ENCODE measurements at regions not wholly inside any gene's neighbourhood (a gene's known extent, or its start where the extent isn't known, plus 50 kb on each side); places are given as distances from the start of the nearest gene placed in this dataset.
"Not testable (repeated sequence)": the region's sequence is repeated elsewhere in the genome, so short reads cannot be mapped to it uniquely, and the experiment has no call there.

- H3K4me3 ChIP-seq (ENCODE audit: control insufficient read depth, low read depth, low read length), result no peak overlapping the region
- TF ChIP-seq, protein P1, sequence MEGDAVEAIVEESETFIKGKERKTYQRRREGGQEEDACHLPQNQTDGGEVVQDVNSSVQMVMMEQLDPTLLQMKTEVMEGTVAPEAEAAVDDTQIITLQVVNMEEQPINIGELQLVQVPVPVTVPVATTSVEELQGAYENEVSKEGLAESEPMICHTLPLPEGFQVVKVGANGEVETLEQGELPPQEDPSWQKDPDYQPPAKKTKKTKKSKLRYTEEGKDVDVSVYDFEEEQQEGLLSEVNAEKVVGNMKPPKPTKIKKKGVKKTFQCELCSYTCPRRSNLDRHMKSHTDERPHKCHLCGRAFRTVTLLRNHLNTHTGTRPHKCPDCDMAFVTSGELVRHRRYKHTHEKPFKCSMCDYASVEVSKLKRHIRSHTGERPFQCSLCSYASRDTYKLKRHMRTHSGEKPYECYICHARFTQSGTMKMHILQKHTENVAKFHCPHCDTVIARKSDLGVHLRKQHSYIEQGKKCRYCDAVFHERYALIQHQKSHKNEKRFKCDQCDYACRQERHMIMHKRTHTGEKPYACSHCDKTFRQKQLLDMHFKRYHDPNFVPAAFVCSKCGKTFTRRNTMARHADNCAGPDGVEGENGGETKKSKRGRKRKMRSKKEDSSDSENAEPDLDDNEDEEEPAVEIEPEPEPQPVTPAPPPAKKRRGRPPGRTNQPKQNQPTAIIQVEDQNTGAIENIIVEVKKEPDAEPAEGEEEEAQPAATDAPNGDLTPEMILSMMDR (IDR thresholded peaks at IDR 0.05; ENCODE audit: control insufficient read depth, insufficient read depth, low read depth, low read length, missing control alignments), result no peak
- no peak for DNase-seq (ENCODE audit: low read depth)
These were observed 366.5 kb upstream of the KLF6 start for GRCh38 chr10:4151466-4151865.

GRCh38 chr10:4150676-4151075, 365.7 kb upstream of the KLF6 start:
- DNase-seq (ENCODE audit: low read depth), result no peak
- TF ChIP-seq, protein P1 (IDR thresholded peaks at IDR 0.05; ENCODE audit: control insufficient read depth, insufficient read depth, low read depth, low read length, missing control alignments), result no peak
- H3K4me3 ChIP-seq (ENCODE audit: control insufficient read depth, low read depth, low read length), result no peak overlapping the region

DNA sequence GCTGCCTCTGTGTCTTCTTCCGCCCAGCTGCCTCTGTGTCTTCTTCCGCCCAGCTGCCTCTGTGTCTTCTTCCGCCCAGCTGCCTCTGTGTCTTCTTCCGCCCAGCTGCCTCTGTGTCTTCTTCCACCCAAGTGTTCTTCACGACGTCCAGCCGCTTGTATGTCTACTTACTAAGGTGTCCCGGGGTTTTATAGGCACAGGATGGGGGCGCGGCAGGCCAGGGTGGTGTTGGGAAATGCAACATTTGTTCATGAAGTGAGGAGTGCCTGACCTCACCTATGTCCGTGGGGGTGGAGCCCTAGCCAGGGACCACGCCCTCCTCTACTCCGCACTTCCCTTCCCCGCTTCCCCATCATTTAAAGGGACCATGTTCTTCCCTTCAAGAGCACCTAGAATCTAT, 364.5 kb upstream of the KLF6 start:
- DNase-seq (ENCODE audit: low read depth); H3K4me3 ChIP-seq (ENCODE audit: control insufficient read depth, low read depth, low read length): not testable (repeated sequence)

GRCh38 chr10:4147245-4147644, 362.2 kb upstream of the KLF6 start:
- TF ChIP-seq, protein P1 (IDR thresholded peaks at IDR 0.05; ENCODE audit: control insufficient read depth, insufficient read depth, low read depth, low read length, missing control alignments), result no peak
- no peak for DNase-seq (ENCODE audit: low read depth)
- no peak overlapping the region for H3K4me3 ChIP-seq (ENCODE audit: control insufficient read depth, low read depth, low read length)

DNA sequence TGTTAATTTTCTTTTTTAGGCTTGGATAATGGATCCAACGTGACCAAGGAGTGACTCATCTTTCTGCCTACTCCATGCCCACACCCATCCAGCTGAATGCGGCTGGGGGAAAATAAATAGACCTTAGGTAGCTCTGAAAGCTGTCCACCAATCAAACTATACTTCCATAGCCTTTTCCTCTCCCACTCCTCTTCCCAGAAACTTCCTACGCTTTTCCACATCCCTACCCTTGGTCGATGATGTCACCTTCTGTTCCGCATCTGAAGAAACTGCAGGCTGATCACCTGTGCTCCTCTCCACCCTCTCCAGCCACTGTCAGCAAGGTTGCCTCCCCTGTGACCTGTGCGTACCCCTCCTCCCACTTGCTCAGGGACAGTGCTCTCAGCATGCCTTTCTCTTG, 359.8 kb upstream of the KLF6 start:
- TF ChIP-seq, protein P1 (IDR thresholded peaks at IDR 0.05; ENCODE audit: control insufficient read depth, insufficient read depth, low read depth, low read length, missing control alignments), result no peak
- DNase-seq (ENCODE audit: low read depth), result no peak
- no peak overlapping the region for H3K4me3 ChIP-seq (ENCODE audit: control insufficient read depth, low read depth, low read length)

DNA sequence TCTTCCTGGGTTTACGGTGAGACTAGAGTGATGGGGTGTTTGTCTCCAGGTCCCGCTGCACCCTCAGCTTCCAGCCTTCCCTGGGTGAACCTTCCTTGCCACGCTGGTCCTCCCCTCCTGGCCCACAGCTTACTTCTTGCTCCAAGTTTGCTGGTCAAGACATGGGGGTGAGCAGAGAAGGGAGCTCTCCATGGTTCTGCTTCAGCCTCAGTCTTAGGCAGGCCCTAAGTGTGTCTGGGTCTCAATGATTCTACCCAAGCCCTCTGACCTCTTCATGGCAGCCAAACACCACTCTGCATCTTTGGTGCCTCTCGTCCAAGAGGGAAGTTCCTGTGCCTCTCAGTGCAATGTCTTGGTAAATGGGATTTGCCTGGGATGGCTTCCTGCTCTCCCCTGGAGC, 356.5 kb upstream of the KLF6 start:
- no peak overlapping the region for H3K4me3 ChIP-seq (ENCODE audit: control insufficient read depth, low read depth, low read length)
- no peak for DNase-seq (ENCODE audit: low read depth)
- TF ChIP-seq, protein P1 (IDR thresholded peaks at IDR 0.05; ENCODE audit: control insufficient read depth, insufficient read depth, low read depth, low read length, missing control alignments), result no peak

- no peak overlapping the region for H3K4me3 ChIP-seq (ENCODE audit: control insufficient read depth, low read depth, low read length)
- TF ChIP-seq, protein P1 (IDR thresholded peaks at IDR 0.05; ENCODE audit: control insufficient read depth, insufficient read depth, low read depth, low read length, missing control alignments), result no peak
- DNase-seq (ENCODE audit: low read depth), result no peak
These were observed 353.2 kb upstream of the KLF6 start for GRCh38 chr10:4138146-4138721.

Measured in AG09309 (cell line).